ENCODE measurements at regions not wholly inside any gene's neighbourhood (a gene's known extent, or its start where the extent isn't known, plus 50 kb on each side); places are given as distances from the start of the nearest gene placed in this dataset.
A peak's percentile ranks its signal among the peaks of the same experiment; 100 is the strongest.

- Histone ChIP-seq H3K4me1 (ENCODE audit: insufficient read depth, low read length, poor library complexity, severe bottlenecking) (peaks cover 3% of the 10 kb centered on the region), H3K4me3 (ENCODE audit: low read depth, low read length, poor library complexity, severe bottlenecking) (no peak overlapping the region), H3K27me3 (replicated peaks; ENCODE audit: insufficient read depth, low read depth, low read length, poor library complexity) (no peaks in the 10 kb centered on the region), H3K9me3 (ENCODE audit: low read depth, low read length, poor library complexity, severe bottlenecking) (no peaks in the 10 kb centered on the region), H3K36me3 (ENCODE audit: insufficient read depth, low read length, poor library complexity, severe bottlenecking) (no peaks in the 10 kb centered on the region), H3K27ac (ENCODE audit: low read depth, low read length, poor library complexity, severe bottlenecking) (no peak overlapping the region)
- no TSS peak for BruUV-seq (replicated peaks)
- TF ChIP-seq EZH2 (IDR thresholded peaks at IDR 0.05; ENCODE audit: borderline replicate concordance, low read depth, low read length, poor library complexity, severe bottlenecking) (no peak), CTCF (conservative IDR thresholded peaks at IDR 0.05; ENCODE audit: low read depth, low read length) (no peak)
- DNase-seq (ENCODE audit: low spot score): peak; percentile 55
- ChIA-PET CTCF (no interaction called here), POLR2A (ENCODE audit: low non-redundant PET) (no interaction called here)
- intact Hi-C loops (cut with micrococcal nuclease; ENCODE audit: unreplicated experiment): no loop called here
These were observed 318.5 kb downstream of the JRKL start for GRCh38 chr11:96708219-96708878.

GRCh38 chr11:96713301-96713700, 323.5 kb downstream of the JRKL start:
- no peak overlapping the region for H3K4me3 ChIP-seq (ENCODE audit: low read depth, low read length, poor library complexity, severe bottlenecking)
- ChIA-PET POLR2A (ENCODE audit: low non-redundant PET) (no interaction called here), CTCF (no interaction called here)
- H3K36me3 ChIP-seq (ENCODE audit: insufficient read depth, low read length, poor library complexity, severe bottlenecking): no peaks in the 10 kb centered on the region
- H3K4me1 ChIP-seq (ENCODE audit: insufficient read depth, low read length, poor library complexity, severe bottlenecking): peaks cover 11% of the 10 kb centered on the region
- no peak for DNase-seq (ENCODE audit: low spot score)
- H3K9me3 ChIP-seq (ENCODE audit: low read depth, low read length, poor library complexity, severe bottlenecking): no peaks in the 10 kb centered on the region
- intact Hi-C loops (cut with micrococcal nuclease; ENCODE audit: unreplicated experiment): no loop called here
- H3K27ac ChIP-seq (ENCODE audit: low read depth, low read length, poor library complexity, severe bottlenecking): no peak overlapping the region
- no TSS peak for BruUV-seq (replicated peaks)
- H3K27me3 ChIP-seq (replicated peaks; ENCODE audit: insufficient read depth, low read depth, low read length, poor library complexity): no peaks in the 10 kb centered on the region
- TF ChIP-seq CTCF (conservative IDR thresholded peaks at IDR 0.05; ENCODE audit: low read depth, low read length): no peak
- no peak for TF ChIP-seq EZH2 (IDR thresholded peaks at IDR 0.05; ENCODE audit: borderline replicate concordance, low read depth, low read length, poor library complexity, severe bottlenecking)

- Histone ChIP-seq H3K9me3 (ENCODE audit: low read depth, low read length, poor library complexity, severe bottlenecking) (no peaks in the 10 kb centered on the region), H3K36me3 (ENCODE audit: insufficient read depth, low read length, poor library complexity, severe bottlenecking) (no peaks in the 10 kb centered on the region), H3K27me3 (replicated peaks; ENCODE audit: insufficient read depth, low read depth, low read length, poor library complexity) (no peaks in the 10 kb centered on the region), H3K4me3 (ENCODE audit: low read depth, low read length, poor library complexity, severe bottlenecking) (no peak overlapping the region), H3K4me1 (ENCODE audit: insufficient read depth, low read length, poor library complexity, severe bottlenecking) (peaks cover 7% of the 10 kb centered on the region), H3K27ac (ENCODE audit: low read depth, low read length, poor library complexity, severe bottlenecking) (no peak overlapping the region)
- peak; percentile 41 for DNase-seq (ENCODE audit: low spot score)
- POLR2A ChIA-PET (ENCODE audit: low non-redundant PET): no interaction called here
- TF ChIP-seq CTCF (conservative IDR thresholded peaks at IDR 0.05; ENCODE audit: low read depth, low read length): no peak
- no peak for TF ChIP-seq EZH2 (IDR thresholded peaks at IDR 0.05; ENCODE audit: borderline replicate concordance, low read depth, low read length, poor library complexity, severe bottlenecking)
- CTCF ChIA-PET: no interaction called here
- intact Hi-C loops (cut with micrococcal nuclease; ENCODE audit: unreplicated experiment): no loop called here
- no TSS peak for BruUV-seq (replicated peaks)
These were observed 324.9 kb downstream of the JRKL start for GRCh38 chr11:96714689-96715088.

Measured in A673 (cell line).